SW 1271 (cell line): ENCODE measurements at regions not wholly inside any gene's neighbourhood (a gene's known extent, or its start where the extent isn't known, plus 50 kb on each side); places are given as distances from the start of the nearest gene placed in this dataset.

Experiments used
- DNase-seq, 2 experiments: peaks; one replicate each; lab custom pipeline; 2025; lab: John Stamatoyannopoulos, UW

DNA sequence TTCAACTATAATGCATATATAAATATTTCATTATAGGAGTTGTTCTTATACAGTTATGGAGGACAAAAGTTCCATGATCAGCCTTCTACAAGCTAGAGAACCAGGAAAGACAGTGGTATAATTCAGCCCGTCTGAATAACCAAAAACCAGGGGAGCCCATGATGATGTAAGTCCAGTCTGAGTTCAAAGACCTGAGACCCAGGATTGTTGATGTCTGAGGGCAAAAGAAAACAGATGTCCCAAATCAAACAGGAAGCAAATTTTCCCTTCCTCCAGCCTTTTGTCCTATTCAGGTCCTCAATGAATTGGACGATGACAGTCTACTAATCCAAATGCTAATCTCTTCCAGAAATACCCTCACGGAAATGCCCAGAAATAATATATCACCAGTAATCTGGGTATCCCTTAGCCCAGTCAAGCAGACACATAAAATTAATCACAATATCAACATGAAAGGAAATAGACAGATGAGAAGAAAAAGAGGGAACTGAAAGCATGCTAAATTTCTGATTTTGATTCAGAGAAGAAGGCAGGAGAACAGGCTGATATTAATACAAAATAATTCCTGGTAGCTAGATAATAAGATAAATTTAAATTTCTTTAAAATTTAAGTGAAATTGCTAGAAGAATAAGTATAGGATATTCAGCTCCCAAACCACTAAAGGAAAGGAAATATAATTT lies 255.6 kb upstream of the CTAGE1 start:
- no peak for DNase-seq

DNA sequence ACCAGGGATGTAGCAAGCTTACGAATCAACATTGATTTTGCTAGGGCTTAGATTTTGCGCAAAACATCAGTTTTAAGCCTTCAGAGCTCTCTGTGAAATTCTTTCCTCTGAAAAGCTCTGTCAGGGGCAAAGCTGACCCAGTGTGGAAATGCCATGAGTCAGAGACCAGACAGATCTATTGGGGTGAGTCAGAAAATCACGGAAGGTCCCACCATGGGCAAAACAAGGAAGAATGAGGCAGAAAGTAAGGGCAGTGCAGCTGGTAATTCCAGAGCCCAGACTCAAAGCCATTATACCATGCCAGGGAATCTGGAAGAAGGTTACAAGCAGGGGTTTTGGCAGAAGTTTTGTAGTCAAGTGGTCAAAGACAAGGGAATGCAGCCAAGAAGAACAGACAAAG lies 256.6 kb upstream of the CTAGE1 start:
- DNase-seq, result peak in 1 of 2 experiments; percentile 19

DNA sequence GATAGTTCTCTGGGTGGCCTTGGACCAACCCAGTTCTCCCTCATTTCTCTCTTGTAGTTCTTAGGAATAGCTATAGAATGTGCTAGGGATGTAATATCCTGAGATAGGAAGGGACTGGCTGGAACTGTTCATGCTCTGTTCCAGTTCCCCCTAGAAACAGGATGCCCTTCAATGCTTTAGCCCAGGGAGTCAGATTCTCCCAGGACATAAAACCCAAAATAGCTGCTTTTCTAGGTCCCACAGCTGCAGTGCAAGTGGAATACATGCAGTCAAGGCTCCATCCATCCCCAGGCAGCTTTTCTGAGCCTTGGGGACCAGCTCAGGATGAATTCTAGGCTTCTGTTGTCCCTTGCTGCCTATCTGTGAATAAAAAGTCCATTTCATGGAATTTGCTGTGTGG lies 257.3 kb upstream of the CTAGE1 start:
- DNase-seq, result no peak

DNA sequence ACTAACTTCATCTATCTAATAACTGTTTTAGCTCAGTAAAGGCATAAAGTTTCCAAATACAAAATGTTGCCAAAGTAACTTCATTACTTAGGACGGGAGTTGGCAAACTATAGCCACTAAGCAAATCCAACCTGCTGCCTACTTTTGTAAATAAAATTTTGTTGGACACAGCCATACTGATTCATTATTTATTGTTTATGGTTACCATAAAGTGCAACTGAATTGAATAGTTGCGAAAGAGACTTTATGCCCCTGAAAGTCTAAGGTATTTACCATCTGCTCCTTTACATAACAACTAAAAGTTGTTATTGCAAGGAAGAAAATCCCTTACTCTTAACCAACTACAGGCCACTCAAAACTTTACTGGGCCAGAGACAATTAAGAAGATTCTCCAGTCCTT lies 256.7 kb upstream of the RBBP8 start:
- DNase-seq, result no peak

DNA sequence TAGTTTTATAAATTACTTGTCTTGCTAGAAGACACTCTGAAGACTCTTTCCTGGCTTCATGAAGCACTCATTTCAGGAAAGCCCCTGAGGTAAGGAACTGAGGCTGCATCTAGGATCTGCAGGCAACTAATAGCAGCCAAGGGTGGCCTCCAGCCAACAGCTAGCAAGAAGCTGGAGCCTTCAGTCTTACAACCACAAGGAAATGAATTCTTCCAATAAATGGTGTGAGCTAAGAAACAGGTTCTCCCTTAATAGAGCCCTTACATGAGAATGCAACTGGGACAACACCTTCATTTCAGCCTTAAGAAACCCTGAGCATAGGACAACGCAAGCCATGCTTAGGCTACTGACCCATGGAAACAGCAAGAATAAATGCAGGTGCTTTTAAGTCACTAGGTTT lies 254.6 kb upstream of the RBBP8 start:
- DNase-seq, result no peak

DNA sequence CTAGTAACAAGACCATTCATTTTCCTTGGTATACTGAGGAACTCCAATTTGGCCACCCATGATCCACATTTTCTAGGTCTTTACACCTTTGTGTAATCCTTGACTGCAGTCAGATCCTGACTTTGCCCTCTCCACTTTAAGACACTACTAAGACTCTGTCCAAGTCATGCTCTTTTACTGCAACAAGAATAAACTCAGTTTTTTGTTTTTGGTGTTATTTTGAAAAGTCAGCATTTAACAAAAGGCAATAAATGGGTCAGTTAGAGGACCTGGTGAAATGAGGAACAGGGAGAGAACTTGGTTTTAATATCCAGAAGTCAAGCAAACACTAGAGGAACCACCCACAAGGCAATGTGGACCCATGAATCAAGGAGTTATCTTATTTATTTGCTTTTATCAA lies 252.2 kb upstream of the RBBP8 start:
- no peak for DNase-seq

DNA sequence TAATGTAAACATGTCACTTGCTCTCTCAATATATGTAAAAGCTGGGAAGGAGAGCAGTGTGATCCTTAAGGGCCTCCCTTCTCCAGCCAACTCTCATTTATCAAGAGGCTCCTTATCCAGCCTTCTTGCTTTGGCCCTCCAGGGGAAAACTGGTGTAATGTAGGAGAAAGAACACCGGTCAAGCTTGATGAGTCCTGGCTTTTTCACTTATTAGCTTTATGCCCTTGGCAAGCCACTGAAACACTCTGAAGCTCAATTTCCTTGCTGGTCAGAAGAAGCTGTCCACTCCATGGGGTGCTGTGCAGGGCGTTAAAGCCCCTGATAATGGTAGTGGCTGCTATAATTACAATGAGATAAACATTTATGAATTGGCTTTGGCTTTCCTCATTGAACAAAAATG lies 251.2 kb upstream of the RBBP8 start:
- no peak for DNase-seq

DNA sequence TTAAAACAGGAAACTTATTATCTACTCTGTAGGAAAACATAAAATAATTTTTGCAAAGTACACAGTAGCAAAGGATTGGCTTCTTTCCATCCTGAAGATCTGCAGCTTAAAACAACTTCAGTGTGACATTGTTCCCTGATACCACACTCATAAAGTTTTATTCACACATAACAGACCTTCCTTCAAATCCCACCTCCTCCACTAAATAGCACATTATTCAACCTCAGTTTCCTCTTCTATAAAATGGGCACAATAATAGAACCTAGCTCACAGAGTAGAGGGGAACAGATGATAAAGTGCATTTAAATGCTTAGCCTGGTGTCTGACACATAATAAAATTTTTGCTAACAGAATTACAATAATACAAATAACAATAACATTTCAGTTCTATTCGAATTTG lies 250.4 kb upstream of the RBBP8 start:
- DNase-seq, result no peak

DNA sequence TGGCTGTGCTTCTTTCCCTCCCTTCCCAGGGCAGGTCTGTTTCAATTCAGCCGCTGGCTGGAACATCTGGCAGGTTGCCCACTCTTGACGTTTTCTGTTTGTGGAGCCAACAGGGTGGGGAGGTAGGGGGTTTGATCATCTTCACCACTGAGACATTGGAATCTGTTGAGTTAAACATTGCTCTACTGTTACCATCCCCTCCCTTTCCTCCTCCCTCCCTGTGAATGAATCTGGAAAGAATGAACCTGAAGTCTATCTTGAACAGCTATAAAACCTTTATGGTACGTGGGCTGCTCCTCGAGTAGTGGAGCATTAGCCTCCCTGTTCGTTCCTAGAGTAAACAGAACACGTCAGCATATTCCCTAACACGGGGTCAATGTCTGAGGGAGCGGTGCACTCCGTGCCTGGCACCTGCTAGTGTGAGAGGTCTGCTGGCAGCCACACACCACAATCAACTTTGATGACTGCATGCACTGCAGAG lies 249.9 kb upstream of the RBBP8 start:
- no peak for DNase-seq

DNA sequence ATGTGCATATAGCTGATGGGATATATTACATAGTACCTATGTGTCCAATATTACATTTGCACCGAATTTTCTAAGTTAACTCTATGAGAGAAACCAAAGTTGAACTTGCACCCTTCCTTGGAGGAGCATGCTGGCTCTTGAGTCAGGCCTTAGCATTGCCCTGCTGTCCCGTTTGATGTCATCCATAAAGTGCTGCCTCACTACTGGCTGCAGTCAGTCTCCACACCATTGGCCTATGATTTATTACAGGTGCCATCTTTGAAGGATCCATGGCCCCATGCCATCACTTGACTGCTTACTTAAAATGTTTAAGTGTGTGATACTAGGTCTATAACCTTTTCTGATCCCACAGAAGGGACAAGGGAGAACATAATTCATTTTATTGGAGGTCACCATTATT lies 249.3 kb upstream of the RBBP8 start:
- no peak for DNase-seq

DNA sequence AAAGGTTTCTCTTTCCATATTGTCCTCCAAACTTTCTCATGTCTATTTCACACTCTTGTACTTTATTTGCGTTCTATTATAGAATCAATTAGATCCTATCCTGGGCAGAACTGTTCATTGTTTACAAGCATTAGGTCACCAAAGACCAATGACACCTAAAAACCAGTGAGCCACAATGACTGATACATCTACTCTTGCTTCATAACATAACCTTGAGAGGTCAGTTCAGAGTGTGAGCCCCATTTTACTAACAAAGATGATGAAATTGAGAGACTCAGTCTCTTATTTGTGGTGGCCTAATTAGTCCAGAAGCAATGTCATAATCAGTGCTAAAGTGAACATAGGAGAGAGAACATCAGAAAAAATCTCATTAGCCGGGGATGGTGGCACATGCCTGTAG lies 248.9 kb upstream of the RBBP8 start:
- no peak for DNase-seq

DNA sequence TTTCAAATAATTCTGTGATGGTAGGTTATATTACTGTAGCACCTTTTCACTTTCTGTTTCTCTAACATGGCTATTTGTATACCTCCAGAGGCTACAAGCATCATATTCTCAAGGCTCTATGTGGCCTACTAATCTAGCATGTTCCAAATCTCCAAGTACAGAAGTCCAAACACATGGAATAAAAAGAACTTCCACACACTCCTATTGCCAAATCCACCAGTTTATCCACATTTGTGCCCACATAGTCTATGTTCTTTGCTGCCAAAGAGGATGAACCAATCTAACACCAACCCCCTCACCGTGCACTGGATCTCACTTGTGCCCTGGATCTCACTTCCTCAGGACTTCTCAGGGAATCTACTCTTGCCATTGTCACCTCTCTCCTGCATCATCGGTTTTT lies 247.3 kb upstream of the RBBP8 start:
- DNase-seq, result no peak

DNA sequence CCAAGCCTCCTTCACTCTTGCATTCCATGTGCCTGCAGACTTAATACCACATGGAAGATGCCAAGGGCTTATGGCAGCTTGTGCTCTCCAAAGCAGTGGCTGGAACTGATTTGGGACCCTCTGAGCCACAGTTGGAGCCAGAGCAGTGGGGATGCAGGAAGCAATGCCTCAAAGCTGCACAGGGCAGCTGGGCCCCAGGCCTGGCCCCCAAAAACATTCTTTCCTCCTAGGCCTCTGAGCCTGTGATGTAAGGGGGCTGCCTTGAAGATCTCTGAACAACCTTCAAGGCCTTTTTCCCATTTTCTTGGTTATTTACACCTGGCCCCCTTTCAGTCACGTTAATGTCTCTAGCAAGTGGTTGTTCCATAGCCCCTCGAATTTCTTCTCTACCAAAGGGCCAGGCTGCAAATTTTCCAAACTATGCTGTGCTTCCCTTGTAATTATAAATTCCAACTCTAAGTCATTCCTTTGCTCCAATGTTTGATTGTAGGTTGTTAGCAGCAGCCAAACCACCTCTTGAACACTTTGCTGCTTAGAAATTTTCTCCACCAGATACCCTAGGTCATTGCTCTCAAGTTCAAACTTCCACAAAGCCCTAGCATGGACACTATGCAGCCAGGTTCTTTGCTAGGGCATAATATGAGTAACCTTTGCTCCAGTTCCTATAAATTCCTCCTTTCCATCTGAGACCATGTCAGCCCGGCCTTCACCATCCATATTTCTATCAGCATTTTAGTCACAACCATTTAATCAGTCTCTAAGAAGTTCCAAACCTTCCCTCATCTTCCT lies 245.0 kb upstream of the RBBP8 start:
- DNase-seq, result no peak

DNA sequence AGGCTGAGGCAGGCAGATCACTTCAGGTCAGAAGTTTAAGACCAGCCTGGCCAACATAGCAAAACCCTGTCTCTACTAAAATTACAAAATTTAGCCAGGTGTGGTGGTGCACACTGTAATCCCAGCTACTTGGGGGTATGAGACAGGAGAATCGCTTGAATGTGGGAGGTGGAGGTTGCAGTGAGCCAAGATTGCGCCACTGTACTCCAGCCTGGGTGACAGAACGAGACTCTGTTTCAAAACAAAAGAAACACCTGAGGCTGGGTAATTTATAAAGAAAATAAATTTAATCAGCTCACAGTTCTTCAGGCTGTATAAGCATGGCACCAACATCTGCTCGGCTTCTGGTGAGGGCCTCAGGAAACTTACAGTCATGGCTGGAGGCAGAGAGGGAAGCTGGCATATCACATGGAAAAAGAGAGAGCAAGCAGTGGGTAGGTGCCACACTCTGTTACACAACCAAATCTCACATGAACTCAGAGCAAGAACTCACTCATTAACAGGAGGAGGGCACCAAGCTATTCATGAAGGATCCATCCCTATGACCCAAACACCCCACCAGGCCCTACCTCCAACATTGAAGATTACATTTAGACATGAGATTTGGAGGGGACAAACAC lies 244.1 kb upstream of the RBBP8 start:
- DNase-seq, result no peak

DNA sequence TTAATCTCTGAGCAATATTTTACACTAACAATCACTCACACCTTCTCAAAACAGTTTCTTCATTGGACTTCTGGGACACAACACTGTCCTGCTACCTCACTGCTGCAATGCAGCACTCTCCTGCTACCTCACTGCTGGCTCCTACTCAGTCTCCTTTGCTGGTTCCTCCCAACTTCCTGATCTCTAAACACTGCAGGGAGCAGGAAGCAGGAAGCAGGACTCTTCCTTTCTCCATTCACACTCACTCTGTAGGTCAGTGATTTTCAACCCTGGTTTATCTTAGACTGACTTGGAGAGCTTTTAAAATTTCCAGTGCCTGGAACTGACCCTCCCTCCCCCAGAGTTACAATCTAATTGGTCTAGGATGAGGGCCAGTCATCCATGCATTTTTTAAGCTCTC lies 243.4 kb upstream of the RBBP8 start:
- DNase-seq, result no peak

DNA sequence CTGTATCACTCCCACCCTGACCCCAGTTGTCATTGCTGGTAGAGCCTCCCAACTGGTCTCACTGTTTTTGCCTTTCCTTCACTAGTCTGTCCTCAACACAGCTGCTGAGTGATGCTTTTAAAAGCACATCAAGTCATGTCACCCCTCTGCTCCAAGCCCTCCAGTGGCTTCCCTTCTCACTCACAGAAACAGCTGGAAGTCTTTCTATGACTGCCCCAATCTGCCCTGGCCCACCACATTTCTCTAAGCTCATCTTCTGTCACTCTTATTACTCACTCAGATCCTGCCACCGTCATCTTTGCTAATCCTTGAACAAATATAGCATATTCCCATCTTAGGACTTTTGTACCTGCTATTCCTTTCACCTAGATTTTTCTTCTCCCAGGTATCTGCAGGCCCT lies 242.6 kb upstream of the RBBP8 start:
- DNase-seq, result no peak

DNA sequence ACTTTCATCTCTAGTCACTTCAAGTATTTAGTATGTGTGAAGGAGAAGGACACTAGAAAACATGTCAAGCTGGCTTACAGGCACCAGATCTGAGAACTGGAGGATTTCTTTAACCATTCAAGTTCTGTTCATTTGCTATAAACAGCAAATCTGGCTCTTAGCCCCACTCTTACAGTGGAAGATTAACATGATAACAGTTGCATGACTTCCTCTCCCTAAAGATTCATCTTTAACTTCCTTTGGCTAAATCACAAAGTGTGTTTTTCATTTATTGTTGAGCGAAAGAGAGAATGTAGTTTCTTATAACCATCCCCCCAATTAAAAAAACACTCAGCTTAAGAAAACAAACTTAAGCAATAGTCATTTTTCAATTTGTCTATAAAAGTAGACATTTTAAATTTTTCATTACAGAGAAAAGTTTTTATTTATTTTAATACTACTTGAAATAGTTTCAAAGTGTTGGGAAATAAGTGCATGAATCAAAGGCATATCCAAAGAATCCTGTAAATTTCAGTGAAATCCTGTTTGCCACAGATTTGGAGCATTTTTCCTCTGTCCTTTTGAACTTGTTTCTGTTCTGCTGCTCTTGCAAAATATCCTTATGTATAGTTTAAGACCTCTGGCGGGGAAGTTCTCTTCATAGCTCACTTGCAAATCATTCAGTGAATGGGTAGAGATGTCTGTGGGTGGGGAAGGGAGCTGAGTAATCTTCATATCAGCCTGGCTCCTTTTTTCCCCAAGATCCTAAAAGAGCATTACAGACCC lies 241.0 kb upstream of the RBBP8 start:
- DNase-seq, result no peak

DNA sequence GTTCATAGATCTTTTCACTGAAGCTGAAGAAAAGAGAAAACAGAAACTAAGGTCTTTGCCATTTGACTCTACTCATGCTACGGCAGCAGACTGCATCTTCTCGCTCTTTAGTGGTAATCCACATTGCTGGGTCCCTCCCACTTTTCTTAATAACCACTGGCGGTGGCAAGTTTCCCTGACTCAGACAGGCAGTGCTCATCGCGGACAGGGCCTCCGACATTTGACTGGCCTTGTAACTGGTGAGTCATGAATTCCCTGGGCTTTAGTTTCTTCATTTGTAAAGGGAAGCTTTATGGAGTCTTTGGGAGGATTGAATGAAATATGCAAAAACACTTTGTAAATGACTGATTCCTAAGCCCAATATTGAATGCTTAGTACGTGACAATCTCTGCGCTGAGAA lies 238.2 kb upstream of the RBBP8 start:
- DNase-seq, result no peak

DNA sequence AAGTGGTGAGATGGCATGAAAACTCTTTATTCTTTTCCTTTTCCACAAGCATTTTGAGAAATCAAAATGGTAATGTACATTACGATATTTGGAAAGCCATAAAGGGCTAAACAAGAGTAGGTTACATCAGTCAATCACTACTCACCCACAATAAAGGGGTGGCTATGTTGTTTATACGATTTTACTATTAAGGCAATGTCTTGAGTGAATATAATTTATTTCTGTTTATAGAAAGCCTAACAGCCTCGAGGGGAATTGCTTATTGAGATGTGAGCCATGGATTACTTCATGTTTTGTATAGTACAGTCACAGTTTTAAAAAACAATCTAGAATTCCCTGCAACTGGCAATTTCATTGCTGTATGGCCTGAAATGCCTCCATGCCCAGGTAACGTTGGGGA lies 237.5 kb upstream of the RBBP8 start:
- DNase-seq, result no peak

DNA sequence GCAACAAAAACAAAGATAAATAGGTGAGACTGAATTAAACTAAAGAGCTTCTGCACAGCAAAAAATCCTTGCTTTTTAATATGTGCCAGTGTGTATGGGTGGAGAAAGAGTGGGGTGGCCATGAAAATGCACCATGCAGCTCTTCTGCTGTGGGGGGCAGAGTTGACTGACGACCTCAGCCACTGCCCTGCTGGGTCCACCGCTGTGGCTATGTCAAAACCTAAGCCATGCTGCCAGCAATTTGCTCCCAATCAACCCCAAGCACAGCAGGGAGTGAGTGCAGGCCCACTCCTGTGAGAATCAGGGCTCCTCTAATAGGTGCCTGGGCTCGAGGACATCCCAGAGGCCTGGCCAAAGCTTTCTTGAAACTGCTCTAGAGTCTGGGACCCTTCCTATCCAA lies 235.6 kb upstream of the RBBP8 start:
- no peak for DNase-seq

DNA sequence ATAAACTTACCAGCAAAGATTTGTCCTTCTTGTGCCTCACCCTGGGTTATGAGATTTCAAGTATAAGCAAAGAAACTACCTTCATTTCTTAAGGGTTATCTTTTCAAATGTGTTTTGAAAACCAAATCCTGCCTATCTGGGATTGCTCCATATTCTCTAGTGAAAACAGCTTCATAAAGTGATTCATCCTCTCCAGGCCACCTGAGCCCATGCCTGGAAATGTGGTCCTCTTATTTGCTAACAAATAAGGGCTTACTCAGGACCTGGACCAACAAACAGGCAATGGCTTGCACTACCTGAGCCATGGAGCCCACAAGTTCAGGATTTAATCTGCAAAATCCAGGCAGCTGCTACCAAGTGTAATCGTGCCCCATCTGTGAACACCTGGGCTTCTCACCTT lies 234.4 kb upstream of the RBBP8 start:
- no peak for DNase-seq

DNA sequence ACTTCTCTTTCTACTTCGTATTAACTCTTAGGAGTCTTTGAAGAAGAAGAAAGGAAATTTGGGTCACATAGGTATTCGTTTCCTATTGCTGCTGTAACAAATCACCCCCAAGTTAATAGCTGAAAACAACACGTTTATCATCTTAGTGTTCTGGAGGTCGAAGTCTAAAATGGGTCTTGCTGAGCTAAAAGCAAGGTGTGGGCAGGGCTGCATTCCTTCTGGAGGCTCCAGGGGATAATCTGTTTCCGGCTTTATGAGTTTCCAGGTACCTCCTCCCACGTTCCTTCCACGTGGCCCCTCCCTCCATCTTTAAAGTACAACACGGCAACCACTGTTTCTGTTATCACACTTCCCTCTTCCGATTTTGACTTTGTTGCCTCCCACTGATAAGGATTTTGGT lies 233.5 kb upstream of the RBBP8 start:
- DNase-seq, result no peak

DNA sequence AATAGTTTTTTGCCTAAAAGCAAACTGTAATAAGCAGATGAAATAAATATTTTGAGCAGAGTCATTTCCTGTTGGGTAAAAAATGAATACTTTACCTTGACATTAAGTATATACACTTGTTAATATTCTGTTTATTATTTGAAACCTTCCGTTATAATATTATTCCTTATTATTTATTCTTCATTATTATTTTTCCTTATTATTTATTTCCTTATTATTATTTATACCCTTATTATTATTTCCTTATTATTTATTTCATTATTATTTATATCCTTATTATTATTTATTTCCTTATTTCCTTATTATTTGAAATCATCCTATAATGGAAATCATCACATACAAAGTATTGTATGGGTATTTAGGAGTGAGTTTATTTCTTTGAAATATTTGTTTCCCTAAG lies 232.2 kb upstream of the RBBP8 start:
- DNase-seq, result no peak
